GM23338 (cell line): ENCODE measurements at regions not wholly inside any gene's neighbourhood (a gene's known extent, or its start where the extent isn't known, plus 50 kb on each side); places are given as distances from the start of the nearest gene placed in this dataset.

ENCODE experiments used
- ATAC-seq: fragments of 200-7000 bp; cut with Tn5 transposase; 3 replicates; pipeline ENCODE4 v1.9.1; 2020
- DNase-seq: peaks from one replicate; pipeline ENCODE4 v3.0.0-alpha.2; 2015; ENCODE audit warnings: low spot score
- H2AFZ ChIP-seq: fragments of 200-600 bp; sonication (generic); 2 replicates; pipeline ENCODE4 v1.8.0; 2016; ENCODE audit warnings: antibody characterized with exemption, mild to moderate bottlenecking, moderate library complexity
- H3F3A ChIP-seq: fragments of 200-600 bp; sonication (generic); replicated peaks from 2 replicates; pipeline ENCODE4 v1.8.0; 2017; ENCODE audit warnings: antibody characterized with exemption, mixed run types, low read depth
- H3K27ac ChIP-seq: fragments of 200-600 bp; sonication (generic); 2 replicates; pipeline ENCODE4 v1.6.1; 2016; ENCODE audit warnings: low read depth
- H3K27me3 ChIP-seq: fragments of 200-600 bp; sonication (generic); 2 replicates; pipeline ENCODE4 v1.8.0; 2016; ENCODE audit warnings: mild to moderate bottlenecking, mixed run types, moderate library complexity; ENCODE audit not compliant: insufficient read depth
- H3K36me3 ChIP-seq: fragments of 200-600 bp; sonication (generic); 2 replicates; pipeline ENCODE4 v1.8.0; 2016; ENCODE audit warnings: mild to moderate bottlenecking; ENCODE audit not compliant: insufficient read depth
- H3K4me1 ChIP-seq: fragments of 200-600 bp; sonication (generic); 2 replicates; pipeline ENCODE4 v1.8.0; 2016; ENCODE audit warnings: mild to moderate bottlenecking, moderate library complexity; ENCODE audit not compliant: insufficient read depth
- H3K4me2 ChIP-seq: fragments of 200-600 bp; sonication (generic); 2 replicates; pipeline ENCODE4 v1.7.1; 2017; ENCODE audit warnings: mixed run types
- H3K4me3 ChIP-seq: fragments of 200-600 bp; sonication (generic); 2 replicates; pipeline ENCODE4 v1.6.1; 2016; ENCODE audit warnings: mixed run types
- H3K79me2 ChIP-seq: fragments of 200-600 bp; sonication (generic); replicated peaks from 2 replicates; pipeline ENCODE4 v1.8.0; 2017; ENCODE audit warnings: mild to moderate bottlenecking; ENCODE audit not compliant: insufficient read depth
- H3K9me2 ChIP-seq: fragments of 200-600 bp; sonication (generic); 2 replicates; pipeline ENCODE4 v1.8.0; 2017; ENCODE audit not compliant: insufficient read depth
- H4K20me1 ChIP-seq: fragments of 200-600 bp; sonication (generic); replicated peaks from 2 replicates; pipeline ENCODE4 v1.8.0; 2017; ENCODE audit warnings: mild to moderate bottlenecking; ENCODE audit not compliant: insufficient read depth
- H3K27ac Mint-ChIP-seq: 2 replicates; pipeline ENCODE4 v1.8.0; 2020; ENCODE audit warnings: inconsistent platforms, mild to moderate bottlenecking, moderate library complexity, mixed read lengths
- H3K27me3 Mint-ChIP-seq: 3 replicates; pipeline ENCODE4 v1.8.0; 2022; ENCODE audit warnings: low read depth, mild to moderate bottlenecking, moderate library complexity, mixed read lengths, inconsistent platforms; ENCODE audit not compliant: insufficient read depth, poor library complexity
- H3K36me3 Mint-ChIP-seq: 3 replicates; pipeline ENCODE4 v1.8.0; 2021; ENCODE audit warnings: low read depth, mild to moderate bottlenecking, inconsistent platforms, moderate library complexity, mixed read lengths
- H3K4me1 Mint-ChIP-seq: 3 replicates; pipeline ENCODE4 v1.8.0; 2020; ENCODE audit warnings: mild to moderate bottlenecking, inconsistent platforms, mixed read lengths
- H3K4me3 Mint-ChIP-seq: 3 replicates; pipeline ENCODE4 v1.8.0; 2021; ENCODE audit warnings: moderate library complexity, mild to moderate bottlenecking, inconsistent platforms, mixed read lengths
- H3K9me3 Mint-ChIP-seq: 3 replicates; pipeline ENCODE4 v1.8.0; 2020; ENCODE audit warnings: moderate library complexity, mild to moderate bottlenecking, inconsistent platforms, mixed read lengths
- CREB1 ChIP-seq: fragments of 250-450 bp; sonication (Bioruptor Pico); IDR thresholded peaks from 2 replicates; pipeline ENCODE4 v1.5.0; 2020; ENCODE audit warnings: low read depth, mild to moderate bottlenecking, moderate library complexity
- EZH2phosphoT487 ChIP-seq: fragments of 200-600 bp; sonication (generic); IDR thresholded peaks from one replicate; pipeline ENCODE4 v1.8.1; 2018; ENCODE audit warnings: antibody characterized with exemption; ENCODE audit not compliant: unreplicated experiment
- JUNB ChIP-seq: IDR thresholded peaks from one replicate; pipeline ENCODE4 v1.6.1; 2016; ENCODE audit warnings: antibody characterized with exemption; ENCODE audit not compliant: unreplicated experiment
- POLR2AphosphoS5 ChIP-seq: IDR thresholded peaks from 2 replicates; pipeline ENCODE4 v1.6.1; 2016; ENCODE audit warnings: antibody characterized with exemption, low read depth
- TF ChIP-seq, protein P1 (sequence below): IDR thresholded peaks from 2 replicates; pipeline ENCODE4 v1.6.1; 2016; ENCODE audit warnings: antibody characterized with exemption
- TF ChIP-seq, protein P2 (sequence below), 2 experiments: fragments of 200-600 bp in 1 of 2; sonication (generic) in 1 of 2; conservative IDR thresholded peaks; 2 replicates each; pipeline versions ENCODE4 v1.5.1 to v1.6.1; 2016 to 2017; ENCODE audit warnings: antibody characterized with exemption in 2 of 2, low read depth in 2 of 2, mild to moderate bottlenecking in 2 of 2, moderate library complexity in 1 of 2
- TF ChIP-seq, protein P3 (sequence below): IDR thresholded peaks from one replicate; pipeline ENCODE4 v1.6.1; 2018; ENCODE audit warnings: antibody characterized with exemption; ENCODE audit not compliant: unreplicated experiment

DNA sequence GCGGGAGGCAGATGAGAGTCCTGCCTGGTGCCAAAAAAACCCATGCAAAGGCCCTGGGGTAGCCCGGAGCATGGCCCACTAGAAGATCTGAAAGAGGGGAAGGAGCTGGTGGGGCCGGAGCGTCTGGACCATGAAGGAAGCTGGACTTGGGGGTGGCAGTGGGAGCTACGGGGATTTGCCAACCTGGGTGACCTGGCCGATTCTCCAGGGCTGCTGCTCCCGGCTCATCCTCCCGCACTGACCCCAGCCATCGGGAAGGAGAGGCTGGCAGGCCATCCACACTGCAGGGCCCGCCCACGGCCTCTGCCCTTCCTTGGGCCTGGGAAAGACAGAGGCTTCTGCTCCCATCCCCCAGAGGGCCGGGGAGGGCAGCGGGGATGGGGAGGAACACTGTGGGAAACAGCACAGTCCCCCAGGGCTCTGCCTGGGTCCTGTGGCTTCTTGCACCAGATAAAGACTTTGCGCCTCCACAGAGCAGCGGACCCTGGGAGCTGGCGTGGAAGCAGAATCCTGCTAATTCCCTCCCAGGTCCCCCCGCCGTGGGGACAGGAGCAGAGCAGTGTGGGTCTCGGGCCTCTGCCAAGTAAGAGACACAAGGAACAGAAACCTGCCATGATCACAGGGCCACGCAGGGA, 87.1 kb upstream of the LINC01488 start:
- ATAC-seq = peak; percentile 48

DNA sequence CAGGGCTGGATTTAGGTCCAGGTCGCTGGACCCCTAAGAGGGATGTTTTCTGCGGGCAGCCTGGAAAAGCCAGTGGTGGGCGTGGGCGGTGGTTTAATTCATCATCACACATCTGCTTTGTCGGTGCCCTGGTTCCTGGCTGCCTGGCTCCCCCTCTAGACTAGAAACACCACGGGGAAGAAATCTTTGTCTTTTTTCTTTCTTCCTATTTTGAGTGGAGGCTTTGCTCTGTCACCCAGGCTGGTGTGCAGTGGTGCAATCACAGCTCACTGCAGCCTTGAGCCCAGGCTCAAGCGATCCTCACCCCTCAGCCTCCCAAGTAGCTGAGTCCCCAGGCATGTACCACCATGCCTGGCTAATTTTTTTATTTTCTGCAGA, 86.6 kb upstream of the LINC01488 start:
- Mint-ChIP-seq H3K36me3 (peaks cover 17% of the 10 kb centered on the region; the same call in 2 of the 3 replicates), H3K9me3 (peaks cover 40% of the 10 kb centered on the region), H3K27ac (no peak overlapping the region), H3K27me3 (peaks cover 13% of the 10 kb centered on the region), H3K4me1 (peaks cover 6% of the 10 kb centered on the region; the same call in 2 of the 3 replicates), H3K4me3 (no peak overlapping the region)
- no peak overlapping the region for H3K4me2 ChIP-seq
- no peak overlapping the region for H3K4me3 ChIP-seq
- no peak overlapping the region for H2AFZ ChIP-seq
- H3K79me2 ChIP-seq = no peaks in the 10 kb centered on the region
- no peaks in the 10 kb centered on the region for H3F3A ChIP-seq
- no peaks in the 10 kb centered on the region for H4K20me1 ChIP-seq
- H3K4me1 ChIP-seq = no peaks in the 10 kb centered on the region
- ATAC-seq (no peak), DNase-seq (no peak)
- no peak overlapping the region for H3K27ac ChIP-seq
- no peaks in the 10 kb centered on the region for H3K36me3 ChIP-seq
- H3K9me2 ChIP-seq = no peaks in the 10 kb centered on the region
- no peaks in the 10 kb centered on the region for H3K27me3 ChIP-seq
- TF ChIP-seq JUNB (no peak), EZH2phosphoT487 (no peak), POLR2AphosphoS5 (no peak), CREB1 (CRISPR knock-in tag) (no peak)
- TF ChIP-seq, protein P1, sequence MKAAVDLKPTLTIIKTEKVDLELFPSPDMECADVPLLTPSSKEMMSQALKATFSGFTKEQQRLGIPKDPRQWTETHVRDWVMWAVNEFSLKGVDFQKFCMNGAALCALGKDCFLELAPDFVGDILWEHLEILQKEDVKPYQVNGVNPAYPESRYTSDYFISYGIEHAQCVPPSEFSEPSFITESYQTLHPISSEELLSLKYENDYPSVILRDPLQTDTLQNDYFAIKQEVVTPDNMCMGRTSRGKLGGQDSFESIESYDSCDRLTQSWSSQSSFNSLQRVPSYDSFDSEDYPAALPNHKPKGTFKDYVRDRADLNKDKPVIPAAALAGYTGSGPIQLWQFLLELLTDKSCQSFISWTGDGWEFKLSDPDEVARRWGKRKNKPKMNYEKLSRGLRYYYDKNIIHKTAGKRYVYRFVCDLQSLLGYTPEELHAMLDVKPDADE = no peak
- TF ChIP-seq, protein P2, sequence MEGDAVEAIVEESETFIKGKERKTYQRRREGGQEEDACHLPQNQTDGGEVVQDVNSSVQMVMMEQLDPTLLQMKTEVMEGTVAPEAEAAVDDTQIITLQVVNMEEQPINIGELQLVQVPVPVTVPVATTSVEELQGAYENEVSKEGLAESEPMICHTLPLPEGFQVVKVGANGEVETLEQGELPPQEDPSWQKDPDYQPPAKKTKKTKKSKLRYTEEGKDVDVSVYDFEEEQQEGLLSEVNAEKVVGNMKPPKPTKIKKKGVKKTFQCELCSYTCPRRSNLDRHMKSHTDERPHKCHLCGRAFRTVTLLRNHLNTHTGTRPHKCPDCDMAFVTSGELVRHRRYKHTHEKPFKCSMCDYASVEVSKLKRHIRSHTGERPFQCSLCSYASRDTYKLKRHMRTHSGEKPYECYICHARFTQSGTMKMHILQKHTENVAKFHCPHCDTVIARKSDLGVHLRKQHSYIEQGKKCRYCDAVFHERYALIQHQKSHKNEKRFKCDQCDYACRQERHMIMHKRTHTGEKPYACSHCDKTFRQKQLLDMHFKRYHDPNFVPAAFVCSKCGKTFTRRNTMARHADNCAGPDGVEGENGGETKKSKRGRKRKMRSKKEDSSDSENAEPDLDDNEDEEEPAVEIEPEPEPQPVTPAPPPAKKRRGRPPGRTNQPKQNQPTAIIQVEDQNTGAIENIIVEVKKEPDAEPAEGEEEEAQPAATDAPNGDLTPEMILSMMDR (conservative IDR thresholded peaks at IDR 0.05; ENCODE audit: low read depth in 2 of 2) = no peak
- TF ChIP-seq, protein P3, sequence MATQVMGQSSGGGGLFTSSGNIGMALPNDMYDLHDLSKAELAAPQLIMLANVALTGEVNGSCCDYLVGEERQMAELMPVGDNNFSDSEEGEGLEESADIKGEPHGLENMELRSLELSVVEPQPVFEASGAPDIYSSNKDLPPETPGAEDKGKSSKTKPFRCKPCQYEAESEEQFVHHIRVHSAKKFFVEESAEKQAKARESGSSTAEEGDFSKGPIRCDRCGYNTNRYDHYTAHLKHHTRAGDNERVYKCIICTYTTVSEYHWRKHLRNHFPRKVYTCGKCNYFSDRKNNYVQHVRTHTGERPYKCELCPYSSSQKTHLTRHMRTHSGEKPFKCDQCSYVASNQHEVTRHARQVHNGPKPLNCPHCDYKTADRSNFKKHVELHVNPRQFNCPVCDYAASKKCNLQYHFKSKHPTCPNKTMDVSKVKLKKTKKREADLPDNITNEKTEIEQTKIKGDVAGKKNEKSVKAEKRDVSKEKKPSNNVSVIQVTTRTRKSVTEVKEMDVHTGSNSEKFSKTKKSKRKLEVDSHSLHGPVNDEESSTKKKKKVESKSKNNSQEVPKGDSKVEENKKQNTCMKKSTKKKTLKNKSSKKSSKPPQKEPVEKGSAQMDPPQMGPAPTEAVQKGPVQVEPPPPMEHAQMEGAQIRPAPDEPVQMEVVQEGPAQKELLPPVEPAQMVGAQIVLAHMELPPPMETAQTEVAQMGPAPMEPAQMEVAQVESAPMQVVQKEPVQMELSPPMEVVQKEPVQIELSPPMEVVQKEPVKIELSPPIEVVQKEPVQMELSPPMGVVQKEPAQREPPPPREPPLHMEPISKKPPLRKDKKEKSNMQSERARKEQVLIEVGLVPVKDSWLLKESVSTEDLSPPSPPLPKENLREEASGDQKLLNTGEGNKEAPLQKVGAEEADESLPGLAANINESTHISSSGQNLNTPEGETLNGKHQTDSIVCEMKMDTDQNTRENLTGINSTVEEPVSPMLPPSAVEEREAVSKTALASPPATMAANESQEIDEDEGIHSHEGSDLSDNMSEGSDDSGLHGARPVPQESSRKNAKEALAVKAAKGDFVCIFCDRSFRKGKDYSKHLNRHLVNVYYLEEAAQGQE = no peak

More for the DNA sequence above, 87.1 kb upstream of the LINC01488 start:
- H3K4me2 ChIP-seq = no peak overlapping the region
- DNase-seq = no peak
- H3K9me2 ChIP-seq = no peaks in the 10 kb centered on the region
- TF ChIP-seq, protein P3 = no peak
- TF ChIP-seq POLR2AphosphoS5 = no peak
- no peak overlapping the region for H3K4me3 ChIP-seq
- no peak overlapping the region for H3K27ac ChIP-seq
- H3F3A ChIP-seq = no peaks in the 10 kb centered on the region
- peaks cover 19% of the 10 kb centered on the region; the same call in 2 of the 3 replicates for H3K36me3 Mint-ChIP-seq
- H3K27ac Mint-ChIP-seq = no peak overlapping the region
- H2AFZ ChIP-seq = no peak overlapping the region
- H3K79me2 ChIP-seq = no peaks in the 10 kb centered on the region
- H4K20me1 ChIP-seq = no peaks in the 10 kb centered on the region
- peaks cover 10% of the 10 kb centered on the region for H3K27me3 Mint-ChIP-seq
- peaks cover 6% of the 10 kb centered on the region; the same call in 2 of the 3 replicates for H3K4me1 Mint-ChIP-seq
- no peaks in the 10 kb centered on the region for H3K4me1 ChIP-seq
- no peaks in the 10 kb centered on the region for H3K27me3 ChIP-seq
- no peak overlapping the region for H3K4me3 Mint-ChIP-seq
- H3K36me3 ChIP-seq = no peaks in the 10 kb centered on the region
- peaks cover 41% of the 10 kb centered on the region for H3K9me3 Mint-ChIP-seq
